GM18502 (cell line): ENCODE measurements at regions not wholly inside any gene's neighbourhood (a gene's known extent, or its start where the extent isn't known, plus 50 kb on each side); places are given as distances from the start of the nearest gene placed in this dataset.
A peak's percentile ranks its signal among the peaks of the same experiment; 100 is the strongest.

Experiments used
- ATAC-seq: cut with Tn5 transposase; IDR thresholded peaks from one replicate; pipeline ENCODE4 v1.9.1; 2021; ENCODE audit warnings: mild to moderate bottlenecking; ENCODE audit not compliant: unreplicated experiment, poor library complexity

GRCh38 chr10:78995987-78996791 is 72.6 kb upstream of the ZMIZ1 start:
- ATAC-seq: no peak

- no peak for ATAC-seq
Measured at GRCh38 chr10:78996792-78997129, 72.0 kb upstream of the ZMIZ1 start.

DNA sequence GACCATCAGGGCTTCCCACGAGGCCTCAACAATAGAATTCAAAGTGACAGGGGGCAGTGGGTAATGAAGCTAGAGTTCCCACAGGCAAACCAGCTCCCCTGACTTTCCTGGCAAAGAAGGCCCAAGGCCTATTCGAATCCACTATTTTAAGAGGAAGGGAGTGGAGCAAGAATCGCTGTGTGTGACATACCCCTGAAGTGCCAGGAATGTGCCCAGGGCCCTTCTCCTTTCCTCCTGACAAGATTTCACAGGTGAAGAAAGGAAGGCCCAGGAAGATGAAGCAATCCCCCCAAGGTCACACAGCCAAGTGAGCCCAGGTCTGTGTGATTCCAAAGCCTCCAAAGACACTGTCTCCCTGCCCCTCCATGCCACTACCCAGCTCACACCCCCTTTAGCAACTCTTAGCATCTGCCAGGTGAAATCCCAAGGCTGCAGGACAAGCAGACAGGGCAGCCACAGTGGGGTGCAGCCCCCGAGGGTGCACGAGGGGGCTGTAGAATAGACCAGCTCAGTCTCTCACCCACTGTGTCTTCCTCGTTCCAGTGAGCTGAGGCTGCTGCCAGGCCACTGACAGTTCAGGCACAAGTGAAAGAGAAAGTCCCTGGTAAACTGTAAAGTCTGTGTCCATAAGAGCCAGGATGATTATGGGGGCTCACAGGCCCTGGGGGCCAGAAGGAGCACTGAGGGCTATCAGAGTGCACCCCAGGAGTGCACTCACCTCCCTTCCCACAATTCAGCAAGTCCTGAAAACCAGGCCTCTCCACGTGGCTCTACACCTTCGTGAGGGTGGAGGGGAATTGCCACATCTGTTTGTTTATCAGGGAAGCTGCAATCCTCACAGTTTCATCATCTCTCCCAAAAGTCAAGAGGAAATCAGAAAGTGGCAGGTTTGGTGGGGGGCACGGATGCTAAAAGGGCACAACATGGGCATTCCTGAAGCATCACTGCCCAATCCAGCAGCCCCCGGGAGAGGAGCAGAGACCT is 70.8 kb upstream of the ZMIZ1 start:
- peak; percentile 66 for ATAC-seq

- no peak for ATAC-seq
Measured at GRCh38 chr10:79001082-79001885, 67.5 kb upstream of the ZMIZ1 start.

- no peak for ATAC-seq
Measured at GRCh38 chr10:79002336-79002735, 66.4 kb upstream of the ZMIZ1 start.

DNA sequence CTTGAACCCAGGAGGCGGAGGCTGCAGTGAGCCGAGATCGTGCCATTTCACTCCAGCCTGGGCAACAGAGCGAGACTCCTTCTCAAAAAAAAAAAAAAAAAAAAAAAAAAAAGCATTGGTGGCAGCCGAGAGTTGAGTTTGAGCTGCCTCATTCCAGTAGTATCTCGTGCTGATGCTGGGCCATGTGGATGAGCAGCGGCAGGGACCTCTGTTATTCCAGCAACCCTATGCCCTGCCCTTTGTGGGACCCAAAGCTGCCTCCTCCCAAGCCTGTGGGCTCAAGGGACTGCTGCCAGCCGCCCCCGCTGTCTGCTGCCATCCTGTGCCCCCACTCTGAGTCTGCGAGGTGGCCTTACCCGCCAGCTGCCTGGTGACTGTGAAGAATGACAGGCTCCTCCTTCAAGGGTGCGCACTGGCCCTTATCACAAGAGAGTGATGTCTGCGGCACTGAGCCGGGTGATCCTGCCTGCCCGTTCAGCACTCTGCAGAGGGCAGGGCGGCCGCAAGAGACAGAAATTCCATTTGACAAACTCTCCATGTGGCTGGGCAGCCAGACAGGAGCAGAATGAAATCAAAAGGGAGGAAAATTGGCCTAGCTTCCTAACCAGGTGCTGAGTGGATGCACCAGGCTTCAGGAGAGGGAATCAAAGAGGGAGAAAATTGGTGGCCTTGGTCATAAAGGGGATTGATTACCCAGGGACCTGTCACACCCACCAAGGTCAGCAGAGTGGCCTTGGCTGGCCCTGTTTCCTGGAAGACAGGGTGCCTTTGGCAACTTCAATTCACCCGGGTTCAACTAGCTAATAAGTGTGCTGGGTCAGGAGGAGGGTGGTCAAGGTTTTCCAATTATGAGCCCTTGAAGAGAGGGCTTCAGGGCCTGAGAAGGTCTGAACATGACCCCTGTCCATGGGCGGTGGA is 65.3 kb upstream of the ZMIZ1 start:
- no peak for ATAC-seq

DNA sequence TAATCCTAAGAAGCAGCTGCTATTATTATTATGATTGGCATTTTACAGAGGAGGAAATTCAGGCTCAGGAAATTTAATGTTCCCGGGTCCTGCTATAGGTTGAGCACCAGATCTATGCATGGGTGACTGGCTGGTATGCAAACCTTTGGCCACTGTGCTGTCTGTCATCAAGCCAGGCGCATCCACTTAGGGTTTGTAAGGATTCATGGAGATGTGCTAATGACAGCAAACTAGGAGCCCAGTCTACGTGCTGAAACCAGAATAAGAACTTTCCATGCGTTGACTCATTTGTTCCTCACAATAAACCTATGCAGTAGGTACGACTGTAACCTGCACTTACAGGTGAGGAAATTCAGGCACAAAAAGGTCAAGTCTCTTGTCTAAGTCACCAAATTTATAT is 64.5 kb upstream of the ZMIZ1 start:
- ATAC-seq: no peak

DNA sequence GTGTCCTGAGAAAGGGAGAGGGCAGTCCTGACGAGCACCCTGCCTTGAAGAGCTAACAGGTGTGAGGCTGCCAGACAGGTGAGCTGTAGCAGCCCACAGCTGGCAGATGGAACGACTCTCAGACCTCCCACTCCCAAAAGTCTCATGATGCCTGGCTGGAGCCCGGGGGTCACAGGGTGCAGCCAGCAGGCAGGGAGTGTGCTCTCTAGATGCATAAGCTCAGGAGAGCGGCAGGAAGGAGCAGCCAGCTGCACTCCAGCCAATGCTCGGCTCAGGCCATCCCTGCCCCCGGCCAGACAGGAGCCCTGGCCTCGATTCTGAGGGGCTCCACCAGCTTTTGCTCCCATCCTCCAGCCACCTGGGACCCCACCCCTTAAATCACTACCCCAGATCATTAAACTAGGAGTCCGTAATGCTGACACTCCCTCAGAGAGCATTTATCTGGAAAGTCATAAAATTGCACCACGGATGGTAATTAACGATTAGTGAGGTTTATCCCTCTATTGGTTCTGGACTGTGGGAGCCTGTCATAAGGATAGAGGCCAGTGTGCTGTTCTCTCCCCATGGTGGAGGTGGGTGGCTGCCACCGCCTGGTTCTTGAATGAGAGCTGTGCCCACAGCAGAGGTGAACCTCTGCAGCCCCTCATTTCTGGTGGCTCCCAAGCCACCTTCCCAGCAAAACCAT is 63.5 kb upstream of the ZMIZ1 start:
- no peak for ATAC-seq

- ATAC-seq: no peak
Measured at GRCh38 chr10:79007018-79007417, 61.7 kb upstream of the ZMIZ1 start.

- ATAC-seq: no peak
Measured at GRCh38 chr10:79007421-79008319, 61.1 kb upstream of the ZMIZ1 start.

DNA sequence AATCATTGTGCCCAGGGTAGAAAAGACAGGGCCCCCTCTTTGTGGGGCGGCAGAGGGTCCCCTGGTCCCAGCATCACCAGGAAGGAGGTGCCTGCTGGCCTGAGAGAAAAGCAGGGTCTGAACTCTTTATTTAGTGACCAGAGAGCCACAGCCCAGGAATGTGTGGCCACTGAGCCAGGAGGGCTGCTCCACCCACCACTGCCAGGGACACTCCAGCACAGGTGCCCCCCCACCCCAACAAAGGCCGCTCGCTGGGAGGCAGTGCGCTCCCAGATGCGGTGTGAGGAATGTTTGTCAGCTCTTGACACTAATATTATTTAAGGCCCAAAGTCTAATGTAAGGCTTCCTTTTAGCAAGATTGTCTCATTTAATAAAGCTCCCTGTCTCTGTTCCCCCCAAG is 59.6 kb upstream of the ZMIZ1 start:
- no peak for ATAC-seq

GRCh38 chr10:79012567-79012966 is 56.2 kb upstream of the ZMIZ1 start:
- no peak for ATAC-seq

GRCh38 chr10:79013406-79013987 is 55.3 kb upstream of the ZMIZ1 start:
- no peak for ATAC-seq

DNA sequence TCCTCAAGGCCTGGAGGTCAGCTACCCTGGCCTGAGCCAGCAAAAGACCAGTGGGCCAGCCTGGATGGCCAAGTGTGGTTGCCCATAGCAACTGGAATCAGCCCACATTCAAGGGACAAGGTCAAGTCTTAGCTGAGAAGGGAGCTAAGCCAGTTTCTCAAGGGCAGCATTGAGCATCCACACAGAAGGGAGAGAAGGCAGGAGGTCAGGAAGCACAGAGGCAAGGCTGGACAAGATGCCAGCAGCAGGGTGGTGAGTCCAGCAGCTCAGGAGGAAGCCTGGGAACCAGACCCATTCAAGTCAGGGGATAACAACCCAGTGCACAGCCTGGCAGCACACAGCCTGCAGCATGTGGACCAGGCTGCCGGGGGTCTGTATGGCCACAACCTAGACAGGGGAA is 54.0 kb upstream of the ZMIZ1 start:
- ATAC-seq: no peak

DNA sequence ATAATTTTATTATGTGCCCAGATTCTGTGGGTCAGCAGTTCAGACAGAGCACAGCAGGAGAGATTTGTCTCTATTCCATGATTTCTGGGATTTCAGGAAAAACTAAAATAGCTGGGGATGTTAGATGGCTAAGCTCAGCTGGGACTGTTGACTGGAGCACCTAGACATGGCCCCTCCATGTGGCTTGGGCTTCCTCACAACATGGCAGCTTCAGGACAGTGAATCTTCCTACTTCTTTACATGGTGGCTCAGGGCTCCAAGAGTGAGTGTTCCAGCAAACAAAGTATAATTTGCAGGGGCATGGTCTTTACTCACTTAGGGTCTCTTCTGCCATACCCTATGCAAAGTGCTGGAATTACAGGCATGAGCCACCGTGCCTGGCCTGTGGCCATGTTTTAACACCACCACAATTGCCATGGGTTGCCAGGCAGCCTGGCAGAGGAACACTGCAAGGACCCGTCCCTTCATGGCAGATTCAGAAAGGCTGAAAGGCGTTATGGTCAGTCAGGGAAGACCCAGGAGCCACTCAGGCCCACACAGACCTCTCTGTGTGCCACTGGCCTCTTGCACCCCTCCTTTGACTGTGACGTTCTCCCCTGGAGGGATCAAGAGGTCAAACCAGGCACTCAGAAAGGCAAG is 50.8 kb upstream of the ZMIZ1 start:
- no peak for ATAC-seq

DNA sequence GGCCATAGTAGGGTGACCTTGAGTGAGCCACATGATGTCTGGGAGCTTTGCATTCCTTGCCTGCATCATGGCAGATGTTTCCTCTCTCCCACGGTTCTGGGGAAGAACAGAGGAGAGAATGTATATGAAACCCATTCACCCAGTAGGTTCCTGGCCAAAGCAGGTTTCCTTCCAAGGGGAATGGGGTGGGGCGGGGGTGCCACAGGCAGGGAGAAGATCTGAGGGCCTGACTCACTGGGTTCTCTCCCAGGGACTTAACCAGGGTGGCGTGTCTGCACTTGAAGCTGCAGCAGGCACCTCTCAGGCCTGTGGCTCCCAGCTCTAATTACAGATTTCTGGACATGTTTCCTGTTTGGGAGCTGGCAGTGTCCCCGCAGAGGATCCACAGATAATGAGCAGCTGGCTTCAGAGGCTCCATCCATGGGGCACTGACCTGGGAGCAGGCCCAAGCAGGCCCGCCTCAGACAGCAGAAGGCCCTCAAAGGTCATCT is 50.2 kb upstream of the ZMIZ1 start:
- ATAC-seq: no peak
